MM.1S (cell line): ENCODE measurements at regions not wholly inside any gene's neighbourhood (a gene's known extent, or its start where the extent isn't known, plus 50 kb on each side); places are given as distances from the start of the nearest gene placed in this dataset.

ENCODE experiments used
- EZH2 ChIP-seq: fragments of 300-600 bp; sonication (generic); optimal IDR thresholded peaks from 2 replicates; pipeline ENCODE3; 2017; ENCODE audit warnings: low read depth, mild to moderate bottlenecking, antibody characterized with exemption, low read length, mixed read lengths
- EZH2phosphoT487 ChIP-seq: fragments of 300-600 bp; sonication (generic); IDR thresholded peaks from 2 replicates; pipeline ENCODE4 v1.6.1; 2018; ENCODE audit warnings: antibody characterized with exemption, low read length
- TF ChIP-seq, protein P1 (sequence below): fragments of 300-600 bp; sonication (generic); IDR thresholded peaks from 2 replicates; pipeline ENCODE4 v1.5.1; 2016; ENCODE audit warnings: antibody characterized with exemption, low read length, mixed read lengths

DNA sequence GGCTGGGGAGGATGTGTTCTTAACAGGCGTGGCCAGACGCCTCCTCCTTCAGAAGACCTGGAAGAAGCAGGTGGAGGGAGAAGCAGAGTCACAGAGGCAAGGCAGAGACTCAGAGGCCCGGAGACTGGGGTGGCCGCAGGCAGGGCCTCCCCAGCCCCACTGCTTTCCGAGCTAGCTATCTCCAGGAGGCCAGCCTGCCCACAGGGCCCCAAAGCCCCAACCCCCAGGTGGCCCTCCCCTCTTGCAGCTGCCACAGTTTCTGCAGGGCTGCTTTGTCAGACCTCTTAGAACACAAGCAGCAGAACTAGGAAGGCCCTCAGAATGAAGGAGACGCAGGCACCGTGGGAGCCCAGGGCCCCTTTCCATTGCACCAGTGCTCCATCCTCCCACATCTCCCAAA lies 69.0 kb upstream of the MLN start:
- TF ChIP-seq, protein P1, sequence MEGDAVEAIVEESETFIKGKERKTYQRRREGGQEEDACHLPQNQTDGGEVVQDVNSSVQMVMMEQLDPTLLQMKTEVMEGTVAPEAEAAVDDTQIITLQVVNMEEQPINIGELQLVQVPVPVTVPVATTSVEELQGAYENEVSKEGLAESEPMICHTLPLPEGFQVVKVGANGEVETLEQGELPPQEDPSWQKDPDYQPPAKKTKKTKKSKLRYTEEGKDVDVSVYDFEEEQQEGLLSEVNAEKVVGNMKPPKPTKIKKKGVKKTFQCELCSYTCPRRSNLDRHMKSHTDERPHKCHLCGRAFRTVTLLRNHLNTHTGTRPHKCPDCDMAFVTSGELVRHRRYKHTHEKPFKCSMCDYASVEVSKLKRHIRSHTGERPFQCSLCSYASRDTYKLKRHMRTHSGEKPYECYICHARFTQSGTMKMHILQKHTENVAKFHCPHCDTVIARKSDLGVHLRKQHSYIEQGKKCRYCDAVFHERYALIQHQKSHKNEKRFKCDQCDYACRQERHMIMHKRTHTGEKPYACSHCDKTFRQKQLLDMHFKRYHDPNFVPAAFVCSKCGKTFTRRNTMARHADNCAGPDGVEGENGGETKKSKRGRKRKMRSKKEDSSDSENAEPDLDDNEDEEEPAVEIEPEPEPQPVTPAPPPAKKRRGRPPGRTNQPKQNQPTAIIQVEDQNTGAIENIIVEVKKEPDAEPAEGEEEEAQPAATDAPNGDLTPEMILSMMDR = no peak
- TF ChIP-seq EZH2 = no peak
- no peak for TF ChIP-seq EZH2phosphoT487
